H1 (cell line): ENCODE measurements at regions not wholly inside any gene's neighbourhood (a gene's known extent, or its start where the extent isn't known, plus 50 kb on each side); places are given as distances from the start of the nearest gene placed in this dataset.

Experiments used
- CTCF ChIA-PET: fragments of 300-600 bp; sonication (Branson Sonifier 250); formaldehyde crosslinking; loops from one replicate; lab custom pipeline; 2021; ENCODE audit not compliant: partially characterized antibody; lab: Charles Lee
- POLR2A ChIA-PET: fragments of 300-600 bp; sonication (Branson Sonifier 250); formaldehyde crosslinking; loops from one replicate; lab custom pipeline; 2021; ENCODE audit warnings: inconsistent platforms; ENCODE audit not compliant: partially characterized antibody; lab: Charles Lee
- DNase-seq, 2 experiments: peaks; one replicate each; pipeline versions ENCODE4 v3.0.0 to v3.0.0-alpha.2; 2010 to 2022; ENCODE audit warnings: low spot score in 2 of 2, low read depth in 1 of 2, mixed read lengths in 1 of 2
- FAIRE-seq: peaks from 2 replicates; lab custom pipeline; 2011; peaks lifted over from hg19 to GRCh38; lab: Jason Lieb, UNC
- H2AFZ ChIP-seq: 2 replicates; pipeline ENCODE4 v1.8.1; 2012; ENCODE audit warnings: low read length, inconsistent platforms
- H2AK5ac ChIP-seq: 2 replicates; pipeline ENCODE4 v1.6.1; 2013; ENCODE audit warnings: low read depth, low read length
- H2BK120ac ChIP-seq: replicated peaks from 2 replicates; pipeline ENCODE3; 2013; ENCODE audit warnings: low read depth, low read length, inconsistent platforms
- H2BK12ac ChIP-seq: 2 replicates; pipeline ENCODE4 v1.6.1; 2013; ENCODE audit warnings: low read depth, low read length
- H2BK15ac ChIP-seq: 2 replicates; pipeline ENCODE4 v1.6.1; 2013; ENCODE audit warnings: low read length
- H2BK20ac ChIP-seq: 2 replicates; pipeline ENCODE4 v1.6.1; 2013; ENCODE audit warnings: low read length
- H2BK5ac ChIP-seq: 2 replicates; pipeline ENCODE4 v1.6.1; 2013; ENCODE audit warnings: low read depth, low read length
- H3K14ac ChIP-seq: 2 replicates; pipeline ENCODE4 v1.6.1; 2013; ENCODE audit warnings: inconsistent platforms; ENCODE audit not compliant: insufficient read length
- H3K18ac ChIP-seq: 2 replicates; pipeline ENCODE4 v1.6.1; 2013; ENCODE audit warnings: low read length; ENCODE audit errors: extremely low read depth
- H3K23ac ChIP-seq: 2 replicates; pipeline ENCODE4 v1.6.1; 2013; ENCODE audit warnings: inconsistent platforms; ENCODE audit not compliant: insufficient read length
- H3K23me2 ChIP-seq: 2 replicates; pipeline ENCODE4 v1.6.1; 2013; ENCODE audit warnings: low read depth, low read length
- H3K27ac ChIP-seq: 2 replicates; pipeline ENCODE4 v1.6.1; 2011; ENCODE audit warnings: low read depth, low read length, inconsistent platforms
- H3K27me3 ChIP-seq, 4 experiments: replicated peaks in 1 of 4; 1 replicate in 1 of 4; 2 replicates in 3 of 4; pipeline versions ENCODE4 v1.6.1 to v1.8.1; 2011 to 2013; ENCODE audit warnings: low read length in 3 of 4, mild to moderate bottlenecking in 3 of 4, inconsistent platforms in 2 of 4, mixed read lengths in 2 of 4, moderate library complexity in 1 of 4; ENCODE audit not compliant: control insufficient read depth in 3 of 4, insufficient read depth in 3 of 4; ENCODE audit errors: extremely low read depth in 1 of 4
- H3K36me3 ChIP-seq, 4 experiments: 2 replicates each; pipeline versions ENCODE4 v1.6.1 to v1.8.1; 2011 to 2013; ENCODE audit warnings: mild to moderate bottlenecking in 4 of 4, low read length in 3 of 4, moderate library complexity in 2 of 4, control low read depth in 1 of 4, inconsistent platforms in 1 of 4; ENCODE audit not compliant: insufficient read depth in 4 of 4, control insufficient read depth in 2 of 4
- H3K4ac ChIP-seq: replicated peaks from 2 replicates; pipeline ENCODE3; 2013; ENCODE audit warnings: low read length, low read depth, mixed read lengths, inconsistent platforms; ENCODE audit not compliant: insufficient read length
- H3K4me1 ChIP-seq, 4 experiments: replicated peaks in 1 of 4; 1 replicate in 1 of 4; 2 replicates in 3 of 4; pipeline versions ENCODE4 v1.6.1 to v1.8.1; 2011 to 2013; ENCODE audit warnings: low read length in 3 of 4, inconsistent platforms in 2 of 4, mixed read lengths in 1 of 4; ENCODE audit not compliant: insufficient read depth in 4 of 4, control insufficient read depth in 3 of 4
- H3K4me2 ChIP-seq, 2 experiments: 2 replicates each; pipeline versions ENCODE4 v1.6.1 to v1.8.1; 2011 to 2013; ENCODE audit warnings: low read depth in 2 of 2, low read length in 2 of 2, control low read depth in 1 of 2, inconsistent platforms in 1 of 2, mild to moderate bottlenecking in 1 of 2; ENCODE audit not compliant: insufficient read depth in 1 of 2
- H3K4me3 ChIP-seq, 4 experiments: fragments of 200-600, 300-600 bp in 1 of 4; sonication (generic), shearing (Covaris generic), sonication (Bioruptor Twin) in 1 of 4; 2 replicates each; pipeline versions ENCODE4 v1.5.1 to v1.8.1; 2011 to 2016; ENCODE audit warnings: low read length in 4 of 4, low read depth in 3 of 4, control low read depth in 2 of 4, inconsistent platforms in 2 of 4, mild to moderate bottlenecking in 2 of 4, mixed read lengths in 1 of 4, moderate library complexity in 1 of 4; ENCODE audit not compliant: insufficient read depth in 2 of 4; ENCODE audit errors: extremely low read depth in 1 of 4
- H3K56ac ChIP-seq: replicated peaks from 2 replicates; pipeline ENCODE3; 2013; ENCODE audit warnings: low read depth, mild to moderate bottlenecking, mixed read lengths, low read length, inconsistent platforms; ENCODE audit not compliant: insufficient read length
- H3K79me1 ChIP-seq: 2 replicates; pipeline ENCODE4 v1.6.1; 2013; ENCODE audit warnings: low read depth, low read length, control low read depth
- H3K79me2 ChIP-seq, 2 experiments: 2 replicates each; pipeline versions ENCODE4 v1.6.1 to v1.8.1; 2012 to 2013; ENCODE audit warnings: low read length in 2 of 2, mild to moderate bottlenecking in 2 of 2, inconsistent platforms in 1 of 2; ENCODE audit not compliant: insufficient read depth in 2 of 2, control insufficient read depth in 1 of 2
- H3K9ac ChIP-seq, 4 experiments: replicated peaks in 1 of 4; 1 replicate in 1 of 4; 2 replicates in 3 of 4; pipeline versions ENCODE4 v1.6.1 to v1.8.1; 2011 to 2013; ENCODE audit warnings: low read depth in 3 of 4, low read length in 3 of 4, control low read depth in 2 of 4, mild to moderate bottlenecking in 2 of 4, moderate library complexity in 2 of 4, inconsistent platforms in 1 of 4; ENCODE audit errors: extremely low read depth in 1 of 4
- H3K9me3 ChIP-seq, 2 experiments: 2 replicates each; pipeline versions ENCODE4 v1.6.1 to v1.8.1; 2012 to 2013; ENCODE audit warnings: mild to moderate bottlenecking in 2 of 2, moderate library complexity in 2 of 2, control low read depth in 1 of 2, inconsistent platforms in 1 of 2, low read depth in 1 of 2, low read length in 1 of 2, mixed read lengths in 1 of 2; ENCODE audit not compliant: insufficient read depth in 2 of 2
- H4K20me1 ChIP-seq, 2 experiments: replicated peaks in 1 of 2; 2 replicates each; pipeline versions ENCODE3 to v1.8.1; 2011 to 2013; ENCODE audit warnings: inconsistent platforms in 2 of 2, low read length in 2 of 2, mild to moderate bottlenecking in 1 of 2; ENCODE audit not compliant: insufficient read depth in 2 of 2, control insufficient read depth in 1 of 2
- H4K5ac ChIP-seq: 2 replicates; pipeline ENCODE4 v1.6.1; 2013; ENCODE audit warnings: low read length, low read depth, mixed read lengths, inconsistent platforms; ENCODE audit not compliant: insufficient read length
- H4K8ac ChIP-seq: 2 replicates; pipeline ENCODE4 v1.8.0; 2013; ENCODE audit warnings: mild to moderate bottlenecking, moderate library complexity, low read length, inconsistent platforms; ENCODE audit not compliant: insufficient read depth; ENCODE audit errors: extremely low read depth
- H4K91ac ChIP-seq: replicated peaks from 2 replicates; pipeline ENCODE3; 2013; ENCODE audit warnings: low read length, mixed read lengths, inconsistent platforms; ENCODE audit not compliant: insufficient read length
- YY1 ChIP-seq: IDR thresholded peaks from 2 replicates; pipeline ENCODE4 v1.6.1; 2011; ENCODE audit warnings: low read depth, mild to moderate bottlenecking, low read length
- WGBS, 2 experiments: shearing (Covaris generic) in 1 of 2; methylation state at CpG; one replicate each; pipeline versions ENCODE4 v1.1.6 to v1.1.7; 2013 to 2015; ENCODE audit warnings: low lambda C conversion rate in 2 of 2, mixed read lengths in 2 of 2, inconsistent platforms in 1 of 2, low coverage in 1 of 2, missing lambda C conversion rate in 1 of 2; ENCODE audit not compliant: insufficient replicate concordance in 2 of 2, insufficient coverage in 1 of 2, insufficient read length in 1 of 2; ENCODE audit errors: extremely low coverage in 1 of 2, missing lambda C conversion rate in 1 of 2; 5-methylcytosine and 5-hydroxymethylcytosine counted together

GRCh38 chr4:183026701-183027100 lies 72.4 kb upstream of the WWC2 start:
- no peak overlapping the region for H2BK15ac ChIP-seq
- H3K27me3 ChIP-seq, result no peaks in the 10 kb centered on the region
- no peak overlapping the region for H3K23ac ChIP-seq
- no peaks in the 10 kb centered on the region for H3K4me1 ChIP-seq
- H3K4me3 ChIP-seq, result no peak overlapping the region
- no peak overlapping the region for H3K14ac ChIP-seq
- H3K9me3 ChIP-seq, result no peaks in the 10 kb centered on the region
- no peaks in the 10 kb centered on the region for H3K23me2 ChIP-seq
- no peak overlapping the region for H3K18ac ChIP-seq
- no peaks in the 10 kb centered on the region for H3K79me1 ChIP-seq
- FAIRE-seq (no peak), DNase-seq (no peak)
- H2BK20ac ChIP-seq, result no peak overlapping the region
- POLR2A ChIA-PET, result no interaction called here
- no peak overlapping the region for H2AFZ ChIP-seq
- no peak overlapping the region for H4K8ac ChIP-seq
- no peak overlapping the region for H3K9ac ChIP-seq
- no peak overlapping the region for H3K4me2 ChIP-seq
- H3K79me2 ChIP-seq, result no peaks in the 10 kb centered on the region
- H3K4ac ChIP-seq, result no peak overlapping the region
- 89% methylated on average over 2 of the region's 2 CpGs; no CpG with 5 or more reads in 1 of the 2 experiments for WGBS, 2 experiments
- no peak overlapping the region for H3K27ac ChIP-seq
- H2BK12ac ChIP-seq, result no peak overlapping the region
- no peak overlapping the region for H3K56ac ChIP-seq
- no peak overlapping the region for H4K5ac ChIP-seq
- CTCF ChIA-PET, result no interaction called here
- no peak overlapping the region for H2AK5ac ChIP-seq
- H3K36me3 ChIP-seq, result no peaks in the 10 kb centered on the region
- no peak overlapping the region for H2BK5ac ChIP-seq
- no peak overlapping the region for H4K91ac ChIP-seq
- no peak overlapping the region for H2BK120ac ChIP-seq
- H4K20me1 ChIP-seq, result no peaks in the 10 kb centered on the region
- no peak for TF ChIP-seq YY1
